AG10803 (cell line): ENCODE measurements at regions not wholly inside any gene's neighbourhood (a gene's known extent, or its start where the extent isn't known, plus 50 kb on each side); places are given as distances from the start of the nearest gene placed in this dataset.
A peak's percentile ranks its signal among the peaks of the same experiment; 100 is the strongest.

Experiments used
- DNase-seq: peaks from one replicate; pipeline ENCODE4 v3.0.0; 2010; ENCODE audit warnings: low read depth
- H3K4me3 ChIP-seq: 2 replicates; pipeline ENCODE4 v1.5.1; 2011; ENCODE audit warnings: mild to moderate bottlenecking, low read length, control low read depth
- TF ChIP-seq, protein P1 (sequence below): conservative IDR thresholded peaks from 2 replicates; pipeline ENCODE4 v1.5.1; 2011; ENCODE audit warnings: mild to moderate bottlenecking, low read length, control low read depth, inconsistent platforms

DNA sequence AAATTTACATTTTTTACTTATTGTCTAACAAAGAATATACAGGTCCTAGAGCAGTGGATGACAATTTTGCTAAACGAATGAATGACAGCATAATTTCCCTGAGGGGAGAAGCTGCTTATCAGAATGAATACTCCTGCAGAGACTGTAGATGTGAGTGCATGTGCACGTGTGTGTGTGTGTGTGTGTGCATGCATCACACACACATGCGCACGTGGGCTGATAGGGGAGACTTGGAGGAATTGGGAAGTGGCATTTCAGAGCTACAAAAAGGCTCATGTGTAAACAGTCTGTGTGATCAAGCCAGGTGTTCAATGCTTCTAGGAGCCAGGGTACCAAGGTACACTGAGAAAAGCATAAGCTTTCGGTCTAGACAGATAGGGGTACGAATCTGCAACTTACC lies 93.5 kb upstream of the SASH1 start:
- no peak for DNase-seq
- TF ChIP-seq, protein P1, sequence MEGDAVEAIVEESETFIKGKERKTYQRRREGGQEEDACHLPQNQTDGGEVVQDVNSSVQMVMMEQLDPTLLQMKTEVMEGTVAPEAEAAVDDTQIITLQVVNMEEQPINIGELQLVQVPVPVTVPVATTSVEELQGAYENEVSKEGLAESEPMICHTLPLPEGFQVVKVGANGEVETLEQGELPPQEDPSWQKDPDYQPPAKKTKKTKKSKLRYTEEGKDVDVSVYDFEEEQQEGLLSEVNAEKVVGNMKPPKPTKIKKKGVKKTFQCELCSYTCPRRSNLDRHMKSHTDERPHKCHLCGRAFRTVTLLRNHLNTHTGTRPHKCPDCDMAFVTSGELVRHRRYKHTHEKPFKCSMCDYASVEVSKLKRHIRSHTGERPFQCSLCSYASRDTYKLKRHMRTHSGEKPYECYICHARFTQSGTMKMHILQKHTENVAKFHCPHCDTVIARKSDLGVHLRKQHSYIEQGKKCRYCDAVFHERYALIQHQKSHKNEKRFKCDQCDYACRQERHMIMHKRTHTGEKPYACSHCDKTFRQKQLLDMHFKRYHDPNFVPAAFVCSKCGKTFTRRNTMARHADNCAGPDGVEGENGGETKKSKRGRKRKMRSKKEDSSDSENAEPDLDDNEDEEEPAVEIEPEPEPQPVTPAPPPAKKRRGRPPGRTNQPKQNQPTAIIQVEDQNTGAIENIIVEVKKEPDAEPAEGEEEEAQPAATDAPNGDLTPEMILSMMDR, result no peak
- no peak overlapping the region for H3K4me3 ChIP-seq

DNA sequence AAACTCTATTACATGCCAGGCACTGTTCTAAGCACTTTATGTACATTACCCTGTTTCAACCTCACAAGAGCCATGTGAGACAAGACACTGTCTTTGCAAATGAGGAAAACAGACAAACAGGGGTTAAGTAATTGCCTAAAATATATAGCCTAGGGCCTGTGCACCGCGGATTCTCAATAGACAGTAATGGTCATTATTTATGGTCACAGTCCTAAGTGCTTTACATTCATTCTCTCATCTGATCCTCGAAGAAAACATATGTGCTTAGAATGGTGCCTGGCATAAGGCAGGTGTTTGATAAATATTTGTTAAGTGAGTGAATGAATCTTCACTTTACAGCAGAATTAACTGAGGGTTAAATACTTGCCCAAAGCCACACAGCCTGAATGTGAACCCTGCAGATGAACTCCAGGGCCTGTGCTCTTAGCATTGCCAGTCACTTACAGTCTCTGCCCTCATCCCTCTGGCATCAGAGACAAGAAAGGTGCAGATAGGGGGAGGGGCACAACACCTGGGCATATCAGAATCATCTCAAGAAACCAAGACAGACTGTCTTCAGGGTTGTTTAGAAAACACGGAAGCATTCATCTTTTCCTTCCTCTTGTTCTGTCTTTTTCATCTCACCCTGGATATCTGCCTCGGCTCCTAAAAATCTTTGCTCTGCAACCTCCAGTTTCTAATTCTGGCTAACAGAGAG lies 92.8 kb upstream of the SASH1 start:
- H3K4me3 ChIP-seq, result no peak overlapping the region
- TF ChIP-seq, protein P1, result no peak
- DNase-seq, result no peak

- H3K4me3 ChIP-seq, result no peak overlapping the region
- TF ChIP-seq, protein P1, result peak; percentile 62
- peak; percentile 88 for DNase-seq
Measured at GRCh38 chr6:148250975-148251685, 91.5 kb upstream of the SASH1 start.

DNA sequence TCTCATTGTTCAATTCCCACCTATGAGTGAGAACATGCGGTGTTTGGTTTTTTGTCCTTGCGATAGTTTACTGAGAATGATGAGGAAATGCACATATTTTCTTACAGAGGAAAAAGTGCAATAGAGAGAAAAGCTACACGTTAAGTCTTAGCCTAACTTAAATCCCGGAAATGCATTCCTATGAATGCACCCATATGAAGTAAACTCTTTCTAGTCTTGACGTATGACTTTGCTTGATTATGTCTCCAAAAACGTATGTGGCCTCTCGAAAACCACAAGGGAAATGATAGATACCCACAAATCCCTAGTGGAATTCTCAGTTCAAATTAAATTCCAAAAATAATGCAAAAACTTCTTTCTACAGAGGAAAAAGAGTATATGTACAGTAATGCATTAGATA lies 90.7 kb upstream of the SASH1 start:
- TF ChIP-seq, protein P1, result no peak
- peak; percentile 74 for DNase-seq
- no peak overlapping the region for H3K4me3 ChIP-seq

DNA sequence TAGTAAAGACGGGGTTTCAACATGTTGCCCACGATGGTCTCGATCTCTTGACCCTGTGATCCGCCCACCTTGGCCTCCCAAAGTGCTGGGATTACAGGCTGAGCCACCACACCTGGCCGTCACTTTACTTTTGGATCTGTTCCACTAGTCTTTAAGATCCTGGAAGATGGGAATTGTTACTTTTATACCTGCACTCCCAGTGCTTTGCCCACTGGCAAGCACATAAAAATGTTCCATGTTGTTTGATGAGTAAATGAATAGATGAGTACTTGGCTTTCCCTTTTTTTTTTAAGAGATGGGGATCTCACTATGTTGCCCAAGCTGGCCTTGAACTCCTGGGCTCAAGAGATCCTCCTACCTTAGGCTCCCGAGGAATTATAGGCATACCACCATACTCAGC lies 84.8 kb upstream of the SASH1 start:
- TF ChIP-seq, protein P1, result no peak
- no peak for DNase-seq
- H3K4me3 ChIP-seq, result no peak overlapping the region

- TF ChIP-seq, protein P1, result no peak
- H3K4me3 ChIP-seq, result no peak overlapping the region
- DNase-seq, result no peak
Measured at GRCh38 chr6:148258868-148259267, 83.8 kb upstream of the SASH1 start.

- DNase-seq, result no peak
- no peak overlapping the region for H3K4me3 ChIP-seq
- TF ChIP-seq, protein P1, result no peak
Measured at GRCh38 chr6:148261470-148261869, 81.2 kb upstream of the SASH1 start.
